HG02885 (cell line): ENCODE measurements at regions not wholly inside any gene's neighbourhood (a gene's known extent, or its start where the extent isn't known, plus 50 kb on each side); places are given as distances from the start of the nearest gene placed in this dataset.

Source experiments
- ATAC-seq: cut with Tn5 transposase; IDR thresholded peaks from one replicate; pipeline ENCODE4 v1.9.1; 2021; ENCODE audit warnings: mild to moderate bottlenecking; ENCODE audit not compliant: unreplicated experiment, poor library complexity

DNA sequence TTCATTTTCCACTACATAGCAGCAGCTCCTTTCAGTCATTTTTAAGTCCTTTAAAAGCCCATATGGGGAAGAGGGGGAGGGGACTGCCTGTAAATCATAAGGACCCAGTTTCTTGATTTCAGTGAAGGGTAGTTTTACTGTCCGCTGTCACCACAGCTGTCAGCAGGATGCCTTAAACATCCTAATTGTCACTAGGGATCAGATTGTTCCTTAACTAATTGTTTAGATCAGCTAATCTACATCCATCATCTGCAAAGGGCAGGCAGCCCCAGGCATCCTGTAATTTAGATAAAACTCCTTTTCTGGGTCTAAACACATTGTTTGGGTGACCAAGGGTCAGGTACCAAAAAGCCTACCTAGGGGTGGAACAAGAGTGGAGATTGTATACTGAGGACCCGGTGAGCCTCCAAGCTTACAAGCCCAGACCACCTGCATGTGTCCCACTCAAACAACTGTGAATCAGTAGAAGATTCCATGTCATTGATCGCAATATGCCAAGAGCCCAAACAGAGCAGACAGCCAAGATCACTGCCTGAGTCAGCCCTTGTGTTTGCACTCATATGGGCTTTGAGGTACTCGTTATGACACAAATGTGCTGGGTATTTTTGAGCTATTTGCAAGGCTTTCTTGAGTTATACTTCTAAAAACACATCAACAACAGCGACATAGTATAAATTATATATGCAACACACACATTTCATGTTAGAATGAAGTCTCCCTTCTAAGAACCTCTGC lies 198.7 kb upstream of the CEP162 start:
- no peak for ATAC-seq

DNA sequence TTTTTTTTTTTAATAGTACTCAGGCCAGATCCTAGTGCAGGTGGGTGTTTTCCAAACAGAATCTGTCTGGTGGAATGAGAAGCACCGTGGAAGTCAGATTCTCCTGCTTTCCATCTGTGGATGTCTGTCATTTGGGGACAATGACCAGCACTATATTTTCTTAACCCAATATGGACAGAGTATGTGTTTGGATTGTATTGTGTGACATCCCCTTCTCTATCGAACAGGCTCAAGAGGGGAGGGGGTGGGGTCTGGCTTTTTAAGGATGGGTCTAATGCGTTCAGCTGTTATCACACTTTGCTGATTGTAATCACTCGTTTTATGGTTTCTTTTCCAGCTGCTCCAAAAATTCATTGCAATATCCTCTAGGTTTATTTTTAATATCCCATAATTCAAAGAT lies 197.5 kb upstream of the CEP162 start:
- ATAC-seq, result no peak

DNA sequence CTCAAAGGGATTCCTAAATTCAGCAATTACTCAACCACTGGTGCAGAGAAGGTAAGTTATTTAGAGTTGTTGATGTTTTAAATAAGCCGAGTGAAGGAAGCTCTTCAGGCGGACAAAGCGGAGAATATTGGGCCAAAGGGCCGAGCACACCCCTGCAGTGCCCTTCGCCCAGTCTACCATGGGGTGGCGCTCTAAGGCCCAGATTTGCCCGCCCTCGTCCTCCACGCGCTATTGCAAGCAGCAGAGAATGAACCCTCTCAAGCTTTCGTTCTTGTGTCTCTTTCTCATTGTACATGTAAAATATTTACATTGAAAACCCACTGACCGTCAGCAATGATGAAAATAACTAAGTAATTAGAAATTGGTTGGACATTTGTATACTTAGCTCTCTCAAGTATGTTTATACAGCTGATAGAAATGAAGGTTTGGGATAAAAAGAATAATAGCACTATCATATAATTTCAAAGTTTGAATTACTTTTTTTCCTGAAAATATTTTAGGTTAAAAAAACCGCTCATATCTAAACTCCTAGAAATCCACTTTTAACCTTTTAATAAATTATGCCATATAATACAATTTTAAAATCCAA lies 195.0 kb upstream of the CEP162 start:
- ATAC-seq, result peak; percentile 79

DNA sequence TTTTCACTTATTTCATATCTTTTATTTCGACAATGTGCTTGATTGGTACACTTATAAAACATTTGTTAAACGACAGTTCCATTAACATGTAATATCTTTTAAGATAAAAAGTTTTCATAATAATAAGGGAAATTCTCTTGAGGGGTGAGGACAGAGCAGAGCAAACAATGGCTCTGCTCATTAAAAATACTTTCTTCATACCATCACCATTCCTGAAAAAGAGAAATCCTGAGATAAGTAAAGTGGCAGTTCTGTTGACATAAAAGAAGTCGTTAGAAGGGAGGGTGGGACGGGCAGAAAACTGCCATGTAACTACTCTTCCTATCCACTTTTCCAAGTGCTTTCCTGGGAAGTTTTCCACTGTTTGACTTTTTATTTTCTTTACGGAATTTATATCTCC lies 193.6 kb upstream of the CEP162 start:
- no peak for ATAC-seq

DNA sequence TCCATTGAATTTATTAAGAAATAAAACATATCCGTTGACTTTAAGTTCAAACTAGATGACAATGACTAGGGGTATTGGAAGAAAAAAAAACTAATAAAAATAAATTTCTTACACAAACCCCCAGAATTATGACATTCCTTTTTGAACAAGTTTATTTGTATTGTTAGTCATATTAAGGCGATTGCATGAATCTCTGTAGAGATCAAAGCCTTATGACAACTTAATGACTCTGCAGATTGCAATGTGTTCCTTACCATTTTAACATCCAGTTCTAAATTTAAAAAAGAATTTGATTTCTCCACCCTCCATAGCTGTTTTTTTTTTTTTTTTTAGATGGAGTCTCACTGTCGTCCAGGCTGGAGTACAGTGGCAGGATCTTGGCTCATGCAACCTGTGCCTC lies 189.8 kb upstream of the CEP162 start:
- ATAC-seq, result no peak

DNA sequence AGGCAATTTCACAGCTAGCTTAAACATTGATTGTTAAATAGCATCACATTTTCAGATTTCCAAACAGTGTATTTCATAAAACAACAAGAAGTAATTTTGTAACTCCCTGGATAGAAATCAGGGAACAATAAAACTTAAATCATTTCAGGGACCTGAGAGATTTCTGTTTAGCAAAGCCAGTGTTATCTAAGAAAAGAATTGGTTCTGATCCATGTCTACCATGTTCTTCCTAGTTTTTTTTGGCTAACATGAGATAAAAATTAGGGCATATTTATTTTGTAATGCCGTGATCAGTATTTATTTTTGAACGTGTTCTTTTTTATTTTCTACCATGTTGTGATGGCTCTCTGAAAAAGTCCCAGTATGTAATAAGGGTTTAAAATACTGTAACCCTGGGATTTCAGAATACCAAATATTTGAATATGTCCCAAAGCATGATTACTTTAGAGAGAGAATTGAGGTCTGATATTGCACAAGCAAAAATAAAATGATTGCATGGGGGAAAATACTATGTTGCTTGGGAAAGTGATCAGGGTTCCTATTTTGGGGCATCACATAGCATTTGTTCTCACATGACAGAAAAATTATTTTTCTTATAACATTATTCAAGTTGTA lies 188.7 kb upstream of the CEP162 start:
- ATAC-seq, result no peak

DNA sequence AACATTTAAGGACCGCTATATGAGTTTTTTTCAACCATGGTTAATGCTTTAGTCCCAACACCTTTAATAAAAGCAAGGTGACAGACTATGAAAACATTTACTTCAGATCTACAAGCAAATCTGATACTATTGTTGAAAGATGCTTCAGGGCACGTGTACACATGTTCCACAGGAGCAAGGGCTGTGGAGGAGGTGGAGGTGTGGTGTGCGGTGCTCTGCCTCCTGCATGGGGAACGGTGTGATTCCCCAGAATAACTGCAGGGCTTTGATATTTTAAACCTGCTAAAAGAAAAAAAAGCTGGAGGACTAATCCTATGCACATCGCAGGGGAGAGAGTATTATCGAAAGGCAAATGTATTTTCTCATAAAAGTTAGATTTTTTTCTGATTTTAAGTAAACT lies 188.1 kb upstream of the CEP162 start:
- ATAC-seq, result no peak

DNA sequence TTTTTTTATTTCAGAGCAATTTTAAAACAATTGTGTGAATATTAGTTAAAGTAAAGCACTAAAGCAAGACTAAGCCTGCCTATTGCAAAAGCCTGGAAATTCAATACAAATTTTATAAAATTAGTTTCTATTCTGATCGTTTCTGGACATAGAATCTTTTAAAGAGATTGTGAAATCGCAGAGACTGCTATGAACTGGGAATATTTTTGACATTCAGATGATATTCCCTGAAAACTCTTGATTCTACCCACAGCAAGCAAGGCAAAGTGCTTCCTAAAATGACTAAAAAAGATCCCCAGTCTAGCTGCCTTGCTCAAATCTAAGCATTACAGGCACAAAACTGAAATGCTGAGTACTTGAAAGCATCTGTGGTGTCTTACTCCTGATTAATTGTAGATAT lies 187.6 kb upstream of the CEP162 start:
- no peak for ATAC-seq

DNA sequence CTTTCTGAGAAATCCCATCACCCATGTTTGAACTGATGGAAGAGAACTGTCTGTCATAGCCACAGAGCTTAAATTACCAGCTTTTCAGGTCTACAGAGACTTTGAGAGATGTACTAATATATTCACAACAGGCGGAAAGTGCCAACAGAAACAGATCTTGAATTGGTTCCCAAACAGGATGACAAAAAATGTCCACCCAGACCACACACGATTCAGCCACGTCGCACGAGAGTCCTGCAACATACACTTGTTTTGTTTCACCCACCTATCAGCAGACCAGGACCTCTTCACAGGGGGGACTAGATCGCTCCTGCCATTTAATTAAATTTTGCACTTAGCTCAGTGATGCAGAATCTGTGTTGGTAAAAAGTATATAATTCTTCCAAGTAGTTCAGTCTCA lies 187.1 kb upstream of the CEP162 start:
- ATAC-seq, result no peak

DNA sequence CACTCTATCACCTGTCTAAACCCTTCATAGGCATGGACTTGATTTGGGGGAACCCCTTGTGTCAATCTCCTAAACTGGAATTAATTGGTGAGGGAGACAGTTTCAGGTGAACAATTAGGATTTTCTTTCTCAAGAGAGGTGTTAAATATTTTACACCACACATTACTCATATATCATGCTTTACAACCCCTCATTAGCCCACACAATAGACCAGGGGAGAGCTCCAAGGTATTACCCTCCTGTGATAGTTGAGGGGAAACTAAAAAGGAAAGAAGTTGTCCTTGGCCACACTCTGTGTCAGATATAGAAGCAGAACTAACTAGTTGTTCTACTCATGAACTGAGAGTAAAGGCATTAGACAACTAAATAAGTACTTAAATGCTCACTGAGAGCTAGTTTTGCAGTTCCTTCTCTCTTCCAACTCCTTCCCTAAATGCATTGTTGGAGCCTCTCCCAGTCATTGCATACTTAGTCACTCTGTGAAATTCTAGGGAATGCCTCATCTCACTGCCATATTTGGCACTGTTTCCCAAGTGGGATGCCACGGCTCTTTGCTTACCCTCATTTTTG lies 183.7 kb upstream of the CEP162 start:
- no peak for ATAC-seq

DNA sequence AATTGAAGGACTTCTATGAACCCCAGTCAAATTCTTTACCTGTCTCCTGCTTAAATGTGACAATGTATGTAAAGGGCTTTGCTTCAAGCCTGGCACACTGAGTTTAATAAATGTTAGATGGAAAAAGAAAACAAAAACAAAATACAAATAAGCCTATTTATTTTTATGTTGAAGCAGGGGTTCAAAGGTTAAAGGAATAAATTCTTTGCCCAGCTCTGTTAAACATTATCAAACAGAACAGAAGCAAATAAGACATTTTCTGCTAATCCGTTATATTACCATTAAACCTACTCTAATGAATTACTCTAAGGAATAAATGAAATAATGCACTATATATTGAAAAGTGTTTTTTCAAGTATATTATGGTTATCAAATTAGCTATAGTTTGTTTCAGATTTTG lies 182.5 kb upstream of the CEP162 start:
- ATAC-seq, result no peak

DNA sequence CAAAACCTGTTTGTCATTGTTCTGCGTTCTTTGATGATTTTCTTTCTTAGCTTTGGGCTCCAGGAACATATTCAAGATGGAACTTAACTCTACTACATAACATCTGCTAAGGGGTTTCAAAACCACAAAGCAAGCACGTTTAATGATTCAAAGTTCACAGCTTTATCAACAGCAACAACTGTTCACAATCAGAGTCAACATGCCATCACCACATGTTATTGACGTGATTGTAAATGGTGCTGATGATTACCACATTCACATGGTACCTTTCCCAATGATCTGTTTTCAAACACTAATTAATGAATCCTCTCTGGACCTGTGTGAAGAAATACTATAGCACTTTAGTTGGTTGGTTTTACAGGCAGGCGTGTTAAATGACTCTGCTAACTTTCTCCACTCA lies 180.6 kb upstream of the CEP162 start:
- ATAC-seq, result no peak

DNA sequence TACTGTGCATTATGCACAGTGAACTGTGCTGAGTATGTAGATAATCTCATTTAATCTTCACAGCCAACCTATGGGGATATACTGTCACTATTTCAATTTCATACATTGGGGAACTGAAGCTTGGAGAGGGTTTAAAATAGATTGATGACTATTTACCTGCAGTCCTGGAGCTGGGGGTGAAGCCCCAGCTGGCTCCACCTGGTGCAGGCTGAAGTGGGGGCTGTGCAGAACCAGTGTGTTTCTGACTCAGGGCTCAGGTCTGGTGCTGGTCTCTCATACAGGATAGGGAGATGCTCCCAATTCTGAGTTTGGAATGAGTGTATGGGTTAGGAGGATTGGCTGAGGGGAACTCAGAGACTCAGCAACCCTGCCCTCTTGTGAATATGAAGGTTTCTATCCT lies 176.1 kb upstream of the CEP162 start:
- ATAC-seq, result no peak

DNA sequence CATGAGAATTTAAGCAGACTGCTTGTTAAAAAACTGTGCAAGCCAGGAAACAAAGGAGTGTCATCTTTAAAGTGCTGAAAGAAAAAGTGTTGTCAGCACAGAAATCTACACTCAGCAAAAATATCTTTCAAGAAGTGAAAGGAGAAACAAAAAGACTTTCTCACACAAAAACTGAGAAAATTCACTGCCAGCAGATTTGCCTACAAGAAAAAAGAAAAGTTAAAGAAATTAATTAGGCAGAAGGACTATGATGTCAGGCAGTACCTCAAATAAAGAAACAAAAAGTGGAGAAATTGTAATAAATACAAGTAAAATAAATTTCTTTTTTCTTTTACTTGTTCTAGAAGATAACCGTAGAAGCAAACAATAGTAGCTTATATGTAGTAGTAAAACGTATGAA lies 171.6 kb upstream of the CEP162 start:
- ATAC-seq, result no peak

DNA sequence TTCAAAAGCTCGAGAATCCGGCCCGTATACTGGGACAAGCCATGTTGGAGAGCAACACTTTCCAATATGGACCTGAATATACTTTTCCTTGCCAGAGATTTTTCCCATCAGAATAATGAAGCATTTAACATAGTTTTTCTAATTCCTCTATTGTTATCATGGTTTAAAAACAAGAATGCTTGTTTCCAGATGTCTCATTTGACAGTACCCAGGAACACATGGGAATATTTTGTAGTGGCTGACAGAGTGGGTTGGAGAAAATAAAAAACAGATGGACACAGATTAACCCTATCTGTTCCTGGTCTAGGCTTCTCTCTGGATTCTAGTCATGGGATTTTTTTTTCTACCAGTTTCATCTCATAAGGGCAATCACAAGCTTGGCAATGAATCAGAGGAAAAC lies 164.8 kb upstream of the CEP162 start:
- no peak for ATAC-seq

DNA sequence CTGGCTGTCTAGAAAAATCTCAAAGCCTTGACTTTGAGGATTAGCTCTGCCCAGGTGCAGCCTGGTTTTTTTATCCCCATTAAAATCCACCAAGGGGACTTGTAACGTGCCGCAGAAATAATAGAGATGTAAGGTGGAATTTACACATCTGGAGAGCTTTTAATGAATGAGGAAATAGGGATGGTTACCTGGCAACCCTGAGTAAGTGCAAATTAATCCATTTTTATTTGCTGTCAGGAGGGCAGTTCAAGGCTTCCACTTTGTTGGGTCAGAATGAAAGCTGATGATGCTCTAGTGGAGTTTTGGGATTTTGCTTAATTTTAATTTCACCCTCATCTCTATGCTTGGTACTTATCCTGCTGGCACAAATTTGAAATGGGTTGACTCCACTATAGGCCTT lies 163.4 kb upstream of the CEP162 start:
- ATAC-seq, result no peak

DNA sequence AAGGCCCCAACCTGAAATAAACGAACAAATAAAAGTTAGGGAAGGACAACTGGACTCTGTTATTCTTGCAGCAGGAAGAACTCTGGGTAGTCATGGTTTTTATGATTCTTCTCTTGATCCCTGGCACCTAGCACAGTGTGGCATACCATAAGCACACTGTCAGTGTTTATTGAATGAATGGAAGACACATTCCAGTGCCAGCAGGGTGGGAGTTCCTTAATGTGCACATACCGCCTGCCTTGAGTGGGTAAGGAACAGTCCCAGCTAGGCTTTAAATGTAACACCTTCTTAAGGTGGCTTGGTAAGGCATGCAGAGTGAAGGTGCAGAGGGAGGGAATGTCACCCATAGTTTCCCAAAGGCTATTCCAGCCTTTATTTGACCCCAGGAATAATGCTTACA lies 162.9 kb upstream of the CEP162 start:
- no peak for ATAC-seq

DNA sequence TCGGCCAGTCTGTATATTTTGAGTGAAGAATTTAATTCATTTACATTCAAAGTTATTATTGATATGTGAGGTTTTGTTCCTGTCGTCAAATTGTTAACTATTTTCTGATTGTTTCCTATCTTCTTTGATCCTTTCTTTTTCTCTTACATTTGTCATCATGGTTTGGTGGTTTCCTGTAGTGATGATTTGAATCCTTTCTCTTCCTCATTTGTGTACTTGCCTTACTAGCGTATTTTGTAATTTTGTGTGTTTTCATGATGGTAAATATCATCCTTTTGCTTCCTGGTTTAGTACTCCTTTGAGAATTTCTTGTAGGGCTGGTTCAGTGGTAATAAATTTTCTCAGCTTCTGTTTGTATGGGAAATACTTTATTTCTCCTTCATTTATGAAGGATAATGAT lies 151.7 kb upstream of the CEP162 start:
- ATAC-seq, result no peak

DNA sequence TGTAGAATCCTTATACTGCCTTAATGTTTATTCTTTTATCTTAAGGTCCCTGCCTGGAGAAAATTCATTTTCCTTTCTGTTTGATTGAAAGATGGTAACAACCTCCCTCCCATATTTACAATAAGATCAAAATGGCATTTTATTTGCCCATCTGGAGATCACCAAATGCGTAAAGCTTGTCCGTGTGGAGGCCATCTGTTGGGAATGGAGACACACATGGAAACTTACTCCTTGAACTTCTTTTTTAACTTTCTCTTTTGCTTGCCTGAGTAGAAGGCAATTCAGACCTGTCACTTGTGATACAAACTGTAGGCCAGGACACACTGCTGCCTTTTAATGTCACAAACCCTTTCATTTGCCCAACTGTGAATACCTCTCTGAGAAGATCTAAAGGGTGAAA lies 144.8 kb upstream of the CEP162 start:
- no peak for ATAC-seq

DNA sequence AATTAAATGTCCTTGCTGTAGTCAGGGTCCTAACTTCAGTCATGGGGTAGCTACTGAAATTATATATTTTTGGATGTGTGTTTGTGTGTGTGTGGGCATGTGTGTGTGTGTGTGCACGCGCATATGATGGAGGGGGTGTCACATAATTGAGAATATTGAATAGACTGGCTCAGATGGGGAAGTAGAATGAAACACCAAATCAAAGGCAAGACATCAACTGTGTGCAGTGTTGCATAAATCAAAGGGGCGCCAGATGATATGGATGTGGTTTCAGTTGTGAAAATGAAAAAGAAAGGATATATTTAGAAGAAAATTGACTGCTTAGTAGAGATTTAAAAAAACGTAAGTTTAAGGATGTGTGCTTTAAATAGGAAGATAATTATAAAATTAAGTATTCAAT lies 144.2 kb upstream of the CEP162 start:
- no peak for ATAC-seq

DNA sequence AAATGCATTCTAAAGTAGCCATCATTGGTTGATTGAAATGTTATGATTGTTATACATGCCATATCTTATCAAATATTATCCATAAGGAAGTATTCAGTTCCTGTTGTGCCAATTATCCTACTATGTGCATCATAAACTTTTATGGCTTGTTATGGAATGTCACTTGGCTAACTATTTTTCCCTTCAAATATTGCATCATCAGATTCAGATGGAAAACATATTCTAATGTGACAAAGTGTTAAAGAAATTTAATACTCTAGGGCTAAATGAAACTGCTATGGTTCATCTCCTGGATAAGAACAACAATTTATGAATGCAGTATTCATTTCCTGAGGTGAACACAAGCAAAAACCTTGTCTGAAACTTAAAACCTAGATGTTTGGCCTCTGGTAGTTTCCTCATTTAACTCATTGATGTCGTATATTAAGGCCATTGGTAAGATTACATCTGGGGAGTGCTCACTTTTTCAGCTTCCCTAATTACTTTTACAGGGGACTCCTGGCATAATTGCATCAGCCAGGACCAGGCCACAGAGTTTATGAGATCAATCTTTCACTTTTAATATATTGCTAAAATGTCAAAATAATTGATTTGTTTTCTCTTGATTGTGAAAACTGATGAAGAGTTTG lies 134.9 kb upstream of the CEP162 start:
- no peak for ATAC-seq
